ENCODE measurements at regions not wholly inside any gene's neighbourhood (a gene's known extent, or its start where the extent isn't known, plus 50 kb on each side); places are given as distances from the start of the nearest gene placed in this dataset.

DNA sequence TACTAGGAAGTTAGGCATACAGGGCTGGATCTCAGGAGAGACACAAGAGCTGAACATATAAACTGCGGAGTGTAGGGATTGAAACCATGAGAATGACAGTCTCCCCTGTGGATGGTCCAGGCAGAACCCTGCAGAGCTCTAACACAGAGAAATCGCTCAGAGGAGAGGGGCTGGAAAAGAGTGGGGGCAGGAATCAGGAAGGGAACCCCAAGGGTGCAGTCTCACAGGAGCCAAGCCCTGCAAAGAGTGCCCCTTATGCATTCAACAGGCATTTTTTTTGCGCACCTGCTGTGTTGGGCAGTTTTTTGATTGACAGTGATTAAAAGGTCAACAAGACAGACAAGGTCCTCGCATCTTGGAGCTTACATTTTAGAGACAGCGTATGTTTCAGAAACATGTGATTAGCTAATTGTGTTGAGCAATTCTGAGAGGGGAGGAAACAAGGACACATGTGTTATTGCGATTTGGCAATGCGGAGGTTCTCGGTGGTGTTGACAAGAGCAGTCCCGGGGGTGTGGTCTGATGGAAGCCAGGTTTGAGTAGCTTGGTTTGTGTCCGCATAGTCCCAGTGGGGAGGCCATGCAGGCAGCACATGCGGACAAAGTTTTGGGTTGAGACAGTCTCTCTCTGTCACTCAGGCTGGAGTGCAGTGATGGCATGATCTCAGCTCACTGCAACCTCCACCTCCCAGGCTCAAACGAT is 182.6 kb upstream of the IRS2 start:
- TF ChIP-seq, protein P1, sequence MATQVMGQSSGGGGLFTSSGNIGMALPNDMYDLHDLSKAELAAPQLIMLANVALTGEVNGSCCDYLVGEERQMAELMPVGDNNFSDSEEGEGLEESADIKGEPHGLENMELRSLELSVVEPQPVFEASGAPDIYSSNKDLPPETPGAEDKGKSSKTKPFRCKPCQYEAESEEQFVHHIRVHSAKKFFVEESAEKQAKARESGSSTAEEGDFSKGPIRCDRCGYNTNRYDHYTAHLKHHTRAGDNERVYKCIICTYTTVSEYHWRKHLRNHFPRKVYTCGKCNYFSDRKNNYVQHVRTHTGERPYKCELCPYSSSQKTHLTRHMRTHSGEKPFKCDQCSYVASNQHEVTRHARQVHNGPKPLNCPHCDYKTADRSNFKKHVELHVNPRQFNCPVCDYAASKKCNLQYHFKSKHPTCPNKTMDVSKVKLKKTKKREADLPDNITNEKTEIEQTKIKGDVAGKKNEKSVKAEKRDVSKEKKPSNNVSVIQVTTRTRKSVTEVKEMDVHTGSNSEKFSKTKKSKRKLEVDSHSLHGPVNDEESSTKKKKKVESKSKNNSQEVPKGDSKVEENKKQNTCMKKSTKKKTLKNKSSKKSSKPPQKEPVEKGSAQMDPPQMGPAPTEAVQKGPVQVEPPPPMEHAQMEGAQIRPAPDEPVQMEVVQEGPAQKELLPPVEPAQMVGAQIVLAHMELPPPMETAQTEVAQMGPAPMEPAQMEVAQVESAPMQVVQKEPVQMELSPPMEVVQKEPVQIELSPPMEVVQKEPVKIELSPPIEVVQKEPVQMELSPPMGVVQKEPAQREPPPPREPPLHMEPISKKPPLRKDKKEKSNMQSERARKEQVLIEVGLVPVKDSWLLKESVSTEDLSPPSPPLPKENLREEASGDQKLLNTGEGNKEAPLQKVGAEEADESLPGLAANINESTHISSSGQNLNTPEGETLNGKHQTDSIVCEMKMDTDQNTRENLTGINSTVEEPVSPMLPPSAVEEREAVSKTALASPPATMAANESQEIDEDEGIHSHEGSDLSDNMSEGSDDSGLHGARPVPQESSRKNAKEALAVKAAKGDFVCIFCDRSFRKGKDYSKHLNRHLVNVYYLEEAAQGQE (IDR thresholded peaks at IDR 0.05; ENCODE audit: insufficient read depth in 1 of 2, low read depth in 2 of 2, low read length in 1 of 2) = no peak
- TF ChIP-seq, protein P2, sequence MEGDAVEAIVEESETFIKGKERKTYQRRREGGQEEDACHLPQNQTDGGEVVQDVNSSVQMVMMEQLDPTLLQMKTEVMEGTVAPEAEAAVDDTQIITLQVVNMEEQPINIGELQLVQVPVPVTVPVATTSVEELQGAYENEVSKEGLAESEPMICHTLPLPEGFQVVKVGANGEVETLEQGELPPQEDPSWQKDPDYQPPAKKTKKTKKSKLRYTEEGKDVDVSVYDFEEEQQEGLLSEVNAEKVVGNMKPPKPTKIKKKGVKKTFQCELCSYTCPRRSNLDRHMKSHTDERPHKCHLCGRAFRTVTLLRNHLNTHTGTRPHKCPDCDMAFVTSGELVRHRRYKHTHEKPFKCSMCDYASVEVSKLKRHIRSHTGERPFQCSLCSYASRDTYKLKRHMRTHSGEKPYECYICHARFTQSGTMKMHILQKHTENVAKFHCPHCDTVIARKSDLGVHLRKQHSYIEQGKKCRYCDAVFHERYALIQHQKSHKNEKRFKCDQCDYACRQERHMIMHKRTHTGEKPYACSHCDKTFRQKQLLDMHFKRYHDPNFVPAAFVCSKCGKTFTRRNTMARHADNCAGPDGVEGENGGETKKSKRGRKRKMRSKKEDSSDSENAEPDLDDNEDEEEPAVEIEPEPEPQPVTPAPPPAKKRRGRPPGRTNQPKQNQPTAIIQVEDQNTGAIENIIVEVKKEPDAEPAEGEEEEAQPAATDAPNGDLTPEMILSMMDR (IDR thresholded peaks at IDR 0.05) = no peak
